ENCODE measurements at regions not wholly inside any gene's neighbourhood (a gene's known extent, or its start where the extent isn't known, plus 50 kb on each side); places are given as distances from the start of the nearest gene placed in this dataset.

DNA sequence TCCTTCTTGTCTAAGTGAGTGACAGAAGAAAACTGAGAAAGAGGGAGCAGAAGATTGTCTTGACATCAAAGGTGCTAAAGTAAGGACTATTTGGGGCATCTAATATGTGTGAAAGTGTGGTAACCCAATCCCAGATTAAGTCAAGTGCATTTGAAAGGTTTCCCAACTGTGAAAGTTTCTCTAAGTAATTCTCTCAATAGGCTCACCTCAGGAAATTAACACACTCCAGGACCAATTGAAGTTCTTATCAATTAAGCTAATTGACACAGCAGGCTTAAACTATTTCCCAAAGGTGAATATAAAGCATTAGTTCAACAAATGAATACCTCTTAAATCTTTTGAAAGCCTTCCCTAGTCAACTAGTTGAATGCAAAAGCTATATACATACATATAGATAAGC lies 212.8 kb upstream of the FUT9 start:
- Histone ChIP-seq H4K20me1 (ENCODE audit: control insufficient read depth, insufficient read depth, insufficient read length) (no peaks in the 10 kb centered on the region), H3K18ac (ENCODE audit: insufficient read length, low read depth, low read length) (no peak overlapping the region), H2BK12ac (ENCODE audit: insufficient read length, low read depth, low read length) (no peak overlapping the region), H4K91ac (ENCODE audit: insufficient read length, low read depth, low read length) (no peak overlapping the region), H2BK20ac (ENCODE audit: low read depth, low read length, poor library complexity, severe bottlenecking) (no peak overlapping the region), H3K9me3 (ENCODE audit: control insufficient read depth, low read depth, low read length) (no peaks in the 10 kb centered on the region), H3K4me2 (ENCODE audit: insufficient read depth, insufficient read length, low read length) (no peak overlapping the region), H2AK5ac (ENCODE audit: insufficient read length, low read length) (no peak overlapping the region), H2BK5ac (ENCODE audit: insufficient read length, low read length) (no peak overlapping the region), H4K8ac (replicated peaks; ENCODE audit: insufficient read length, low read depth, low read length) (no peak overlapping the region), H2BK15ac (ENCODE audit: low read depth, low read length) (no peak overlapping the region), H3K4me1 (ENCODE audit: insufficient read depth, low read length) (peaks cover 5% of the 10 kb centered on the region; the same call in 1 of the 2 replicates), H2AFZ (ENCODE audit: low read length) (no peak overlapping the region), H3K23ac (ENCODE audit: insufficient read length, low read depth, low read length) (no peak overlapping the region), H3T11ph (ENCODE audit: low read length) (no peak overlapping the region), H3K23me2 (ENCODE audit: insufficient read length, low read depth, low read length, poor library complexity, severe bottlenecking) (no peaks in the 10 kb centered on the region), H3K9ac (ENCODE audit: extremely low read depth, insufficient read length, low read length) (no peak overlapping the region), H4K5ac (ENCODE audit: insufficient read length, low read depth, low read length) (no peak overlapping the region), H2BK120ac (ENCODE audit: low read depth, low read length, poor library complexity, severe bottlenecking) (no peak overlapping the region), H3K4ac (ENCODE audit: low read depth, low read length) (no peak overlapping the region), H3K14ac (ENCODE audit: insufficient read depth, low read length) (no peak overlapping the region), H3K27me3 (ENCODE audit: insufficient read depth, low read length) (peaks cover 26% of the 10 kb centered on the region; the same call in 1 of the 2 replicates), H3K56ac (ENCODE audit: insufficient read length, low read depth, low read length) (no peak overlapping the region), H3K27ac (ENCODE audit: insufficient read length, low read depth, low read length) (no peak overlapping the region), H3K79me2 (ENCODE audit: insufficient read depth, low read length) (no peaks in the 10 kb centered on the region), H3K79me1 (ENCODE audit: insufficient read depth, low read depth, low read length, poor library complexity, severe bottlenecking) (no peaks in the 10 kb centered on the region)
- Mint-ChIP-seq H3K36me3 (ENCODE audit: insufficient read depth in 1 of 3, low read depth in 3 of 3) (no peaks in the 10 kb centered on the region), H3K27ac (no peak overlapping the region), H3K27me3 (ENCODE audit: low read depth) (peaks cover 75% of the 10 kb centered on the region), H3K9me3 (peaks cover 0 to 3% of the 10 kb centered on the region in 2 experiments; a peak in 2 of 5 replicates), H3K4me3 (no peak overlapping the region), H3K4me1 (peaks cover 25 to 39% of the 10 kb centered on the region in 2 experiments)
- TF ChIP-seq, protein P1, sequence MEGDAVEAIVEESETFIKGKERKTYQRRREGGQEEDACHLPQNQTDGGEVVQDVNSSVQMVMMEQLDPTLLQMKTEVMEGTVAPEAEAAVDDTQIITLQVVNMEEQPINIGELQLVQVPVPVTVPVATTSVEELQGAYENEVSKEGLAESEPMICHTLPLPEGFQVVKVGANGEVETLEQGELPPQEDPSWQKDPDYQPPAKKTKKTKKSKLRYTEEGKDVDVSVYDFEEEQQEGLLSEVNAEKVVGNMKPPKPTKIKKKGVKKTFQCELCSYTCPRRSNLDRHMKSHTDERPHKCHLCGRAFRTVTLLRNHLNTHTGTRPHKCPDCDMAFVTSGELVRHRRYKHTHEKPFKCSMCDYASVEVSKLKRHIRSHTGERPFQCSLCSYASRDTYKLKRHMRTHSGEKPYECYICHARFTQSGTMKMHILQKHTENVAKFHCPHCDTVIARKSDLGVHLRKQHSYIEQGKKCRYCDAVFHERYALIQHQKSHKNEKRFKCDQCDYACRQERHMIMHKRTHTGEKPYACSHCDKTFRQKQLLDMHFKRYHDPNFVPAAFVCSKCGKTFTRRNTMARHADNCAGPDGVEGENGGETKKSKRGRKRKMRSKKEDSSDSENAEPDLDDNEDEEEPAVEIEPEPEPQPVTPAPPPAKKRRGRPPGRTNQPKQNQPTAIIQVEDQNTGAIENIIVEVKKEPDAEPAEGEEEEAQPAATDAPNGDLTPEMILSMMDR (conservative IDR thresholded peaks at IDR 0.05): no peak
- DNase-seq: no peak
